Thyroid gland (tissue), 4 donors: ENCODE measurements at regions not wholly inside any gene's neighbourhood (a gene's known extent, or its start where the extent isn't known, plus 50 kb on each side); places are given as distances from the start of the nearest gene placed in this dataset.

Experiments used
- POLR2A ChIP-seq, 2 donors: fragments of 450-650 bp; IDR thresholded peaks; one replicate each; pipeline ENCODE4 v1.6.1; 2017; ENCODE audit warnings: antibody characterized with exemption in 2 of 2, mild to moderate bottlenecking in 2 of 2, moderate library complexity in 1 of 2
- TF ChIP-seq, protein P1 (sequence below), 6 experiments: fragments of 200-600 bp in 3 of 6; fragments of 450-650 bp in 3 of 6; sonication (generic) in 3 of 6; IDR thresholded peaks; one replicate each; pipeline ENCODE4 v1.5.1; 2016 to 2019; ENCODE audit warnings: antibody characterized with exemption in 6 of 6, mild to moderate bottlenecking in 2 of 6, inconsistent platforms in 1 of 6, moderate library complexity in 1 of 6

DNA sequence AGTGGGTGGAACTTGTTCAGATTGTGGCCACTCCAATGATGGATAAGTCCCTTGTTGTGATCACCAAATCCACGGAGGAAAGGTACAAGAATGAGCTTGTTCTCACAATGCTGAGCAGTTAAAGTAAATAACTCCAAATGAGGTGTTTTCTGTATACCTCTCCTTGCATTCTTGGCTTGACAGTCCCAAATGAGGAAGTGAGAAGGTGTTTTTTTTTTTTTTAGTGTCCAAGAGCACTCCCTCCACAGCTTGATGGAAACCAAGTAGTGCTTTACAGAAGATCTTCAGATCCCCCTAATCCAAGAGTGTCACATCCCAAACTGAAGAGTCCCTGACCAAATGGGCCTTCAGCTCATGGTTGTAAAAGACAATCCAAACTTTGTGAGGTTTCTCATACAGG, 153.6 kb downstream of the ATP23 start:
- TF ChIP-seq, protein P1, sequence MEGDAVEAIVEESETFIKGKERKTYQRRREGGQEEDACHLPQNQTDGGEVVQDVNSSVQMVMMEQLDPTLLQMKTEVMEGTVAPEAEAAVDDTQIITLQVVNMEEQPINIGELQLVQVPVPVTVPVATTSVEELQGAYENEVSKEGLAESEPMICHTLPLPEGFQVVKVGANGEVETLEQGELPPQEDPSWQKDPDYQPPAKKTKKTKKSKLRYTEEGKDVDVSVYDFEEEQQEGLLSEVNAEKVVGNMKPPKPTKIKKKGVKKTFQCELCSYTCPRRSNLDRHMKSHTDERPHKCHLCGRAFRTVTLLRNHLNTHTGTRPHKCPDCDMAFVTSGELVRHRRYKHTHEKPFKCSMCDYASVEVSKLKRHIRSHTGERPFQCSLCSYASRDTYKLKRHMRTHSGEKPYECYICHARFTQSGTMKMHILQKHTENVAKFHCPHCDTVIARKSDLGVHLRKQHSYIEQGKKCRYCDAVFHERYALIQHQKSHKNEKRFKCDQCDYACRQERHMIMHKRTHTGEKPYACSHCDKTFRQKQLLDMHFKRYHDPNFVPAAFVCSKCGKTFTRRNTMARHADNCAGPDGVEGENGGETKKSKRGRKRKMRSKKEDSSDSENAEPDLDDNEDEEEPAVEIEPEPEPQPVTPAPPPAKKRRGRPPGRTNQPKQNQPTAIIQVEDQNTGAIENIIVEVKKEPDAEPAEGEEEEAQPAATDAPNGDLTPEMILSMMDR (IDR thresholded peaks at IDR 0.05) = no peak
- no peak for TF ChIP-seq POLR2A (IDR thresholded peaks at IDR 0.05)
